Keratinocyte (primary cell): ENCODE measurements at regions not wholly inside any gene's neighbourhood (a gene's known extent, or its start where the extent isn't known, plus 50 kb on each side); places are given as distances from the start of the nearest gene placed in this dataset.

Experiments
- DNase-seq: peaks from one replicate; pipeline ENCODE4 v3.0.0-alpha.2; 2011; ENCODE audit warnings: low read depth, missing footprints, low spot score
- FAIRE-seq: peaks from 2 replicates; lab custom pipeline; 2011; peaks lifted over from hg19 to GRCh38; lab: Jason Lieb, UNC
- H2AFZ ChIP-seq: 2 replicates; pipeline ENCODE4 v1.6.0; 2012; ENCODE audit warnings: low read length, control low read depth, inconsistent platforms; ENCODE audit not compliant: control insufficient read depth
- H3K27ac ChIP-seq: 2 replicates; pipeline ENCODE4 v1.5.1; 2011; ENCODE audit warnings: low read length; ENCODE audit not compliant: control insufficient read depth, insufficient read depth
- H3K27me3 ChIP-seq: 3 replicates; pipeline ENCODE4 v1.6.0; 2011; ENCODE audit warnings: low read length; ENCODE audit not compliant: control insufficient read depth, insufficient read depth; ENCODE audit errors: extremely low read depth
- H3K36me3 ChIP-seq, 2 experiments: 2 replicates in 1 of 2; 3 replicates in 1 of 2; pipeline ENCODE4 v1.5.1; 2011; ENCODE audit warnings: low read length in 2 of 2, mild to moderate bottlenecking in 1 of 2; ENCODE audit not compliant: control insufficient read depth in 2 of 2, insufficient read depth in 2 of 2; ENCODE audit errors: extremely low read depth in 1 of 2
- H3K4me1 ChIP-seq: 3 replicates; pipeline ENCODE4 v1.5.1; 2011; ENCODE audit warnings: low read length; ENCODE audit not compliant: control insufficient read depth, insufficient read depth; ENCODE audit errors: extremely low read depth
- H3K4me2 ChIP-seq: 3 replicates; pipeline ENCODE4 v1.6.0; 2011; ENCODE audit warnings: low read depth, low read length; ENCODE audit not compliant: control insufficient read depth, insufficient read depth; ENCODE audit errors: extremely low read depth
- H3K4me3 ChIP-seq, 3 experiments: fragments of 200-600 bp in 1 of 3; sonication (generic) in 1 of 3; 2 replicates in 2 of 3; 3 replicates in 1 of 3; pipeline ENCODE4 v1.5.1; 2011 to 2016; ENCODE audit warnings: low read length in 3 of 3, mild to moderate bottlenecking in 3 of 3, control low read depth in 2 of 3, inconsistent platforms in 1 of 3, low read depth in 1 of 3, mixed read lengths in 1 of 3, mixed run types in 1 of 3, moderate library complexity in 1 of 3; ENCODE audit not compliant: control insufficient read depth in 2 of 3, insufficient read depth in 2 of 3; ENCODE audit errors: extremely low read depth in 1 of 3
- H3K79me2 ChIP-seq: 2 replicates; pipeline ENCODE4 v1.6.0; 2012; ENCODE audit warnings: low read length; ENCODE audit not compliant: control insufficient read depth, insufficient read depth
- H3K9ac ChIP-seq: 3 replicates; pipeline ENCODE4 v1.6.0; 2011; ENCODE audit warnings: low read length; ENCODE audit not compliant: control insufficient read depth, insufficient read depth; ENCODE audit errors: extremely low read depth
- H3K9me1 ChIP-seq: 3 replicates; pipeline ENCODE4 v1.6.0; 2011; ENCODE audit warnings: low read length; ENCODE audit not compliant: control insufficient read depth, insufficient read depth; ENCODE audit errors: extremely low read depth
- H3K9me3 ChIP-seq: 2 replicates; pipeline ENCODE4 v1.5.1; 2012; ENCODE audit warnings: low read depth, low read length; ENCODE audit not compliant: control insufficient read depth
- H4K20me1 ChIP-seq: 3 replicates; pipeline ENCODE4 v1.6.0; 2011; ENCODE audit warnings: low read length; ENCODE audit not compliant: control insufficient read depth, insufficient read depth; ENCODE audit errors: extremely low read depth
- EZH2 ChIP-seq: IDR thresholded peaks from one replicate; pipeline ENCODE4 v1.6.1; 2012; ENCODE audit warnings: inconsistent platforms, mild to moderate bottlenecking, low read length, moderate library complexity
- dilution Hi-C: fragments of 300-500 bp; cut with MboI; formaldehyde crosslinking; loops from one replicate; pipeline ENCODE4 v1.7.0; 2020; ENCODE audit warnings: low sequenced_read_pairs; ENCODE audit not compliant: extremely low pct_ligation_motif_present
- TF ChIP-seq, protein P1 (sequence below), 3 experiments: IDR thresholded peaks in 1 of 3; conservative IDR thresholded peaks in 1 of 3; optimal IDR thresholded peaks in 1 of 3; 2 replicates in 2 of 3; 3 replicates in 1 of 3; pipeline versions ENCODE3 to v1.5.1; 2011; ENCODE audit warnings: low read length in 3 of 3, mild to moderate bottlenecking in 3 of 3, moderate library complexity in 2 of 3, control low read depth in 1 of 3, inconsistent platforms in 1 of 3; ENCODE audit not compliant: insufficient read depth in 2 of 3; ENCODE audit errors: extremely low read depth in 1 of 3

- peaks cover 3% of the 10 kb centered on the region for H3K27me3 ChIP-seq
- no peak overlapping the region for H3K9ac ChIP-seq
- TF ChIP-seq, protein P1, sequence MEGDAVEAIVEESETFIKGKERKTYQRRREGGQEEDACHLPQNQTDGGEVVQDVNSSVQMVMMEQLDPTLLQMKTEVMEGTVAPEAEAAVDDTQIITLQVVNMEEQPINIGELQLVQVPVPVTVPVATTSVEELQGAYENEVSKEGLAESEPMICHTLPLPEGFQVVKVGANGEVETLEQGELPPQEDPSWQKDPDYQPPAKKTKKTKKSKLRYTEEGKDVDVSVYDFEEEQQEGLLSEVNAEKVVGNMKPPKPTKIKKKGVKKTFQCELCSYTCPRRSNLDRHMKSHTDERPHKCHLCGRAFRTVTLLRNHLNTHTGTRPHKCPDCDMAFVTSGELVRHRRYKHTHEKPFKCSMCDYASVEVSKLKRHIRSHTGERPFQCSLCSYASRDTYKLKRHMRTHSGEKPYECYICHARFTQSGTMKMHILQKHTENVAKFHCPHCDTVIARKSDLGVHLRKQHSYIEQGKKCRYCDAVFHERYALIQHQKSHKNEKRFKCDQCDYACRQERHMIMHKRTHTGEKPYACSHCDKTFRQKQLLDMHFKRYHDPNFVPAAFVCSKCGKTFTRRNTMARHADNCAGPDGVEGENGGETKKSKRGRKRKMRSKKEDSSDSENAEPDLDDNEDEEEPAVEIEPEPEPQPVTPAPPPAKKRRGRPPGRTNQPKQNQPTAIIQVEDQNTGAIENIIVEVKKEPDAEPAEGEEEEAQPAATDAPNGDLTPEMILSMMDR (optimal IDR thresholded peaks at IDR 0.05 in 1 of 3, IDR thresholded peaks at IDR 0.05 in 1 of 3, conservative IDR thresholded peaks at IDR 0.05 in 1 of 3; ENCODE audit: extremely low read depth in 1 of 3, insufficient read depth in 2 of 3, low read length in 3 of 3), result no peak
- TF ChIP-seq EZH2, result no peak
- H3K79me2 ChIP-seq, result no peaks in the 10 kb centered on the region
- H3K36me3 ChIP-seq, result no peaks in the 10 kb centered on the region
- no peak for FAIRE-seq
- H3K4me3 ChIP-seq, result no peak overlapping the region
- H4K20me1 ChIP-seq, result no peaks in the 10 kb centered on the region
- H3K4me1 ChIP-seq, result peaks cover 11% of the 10 kb centered on the region
- no peak for DNase-seq
- no peak overlapping the region for H3K27ac ChIP-seq
- H2AFZ ChIP-seq, result no peak overlapping the region
- H3K4me2 ChIP-seq, result no peak overlapping the region
- dilution Hi-C loops, result no loop called here
- no peaks in the 10 kb centered on the region for H3K9me1 ChIP-seq
- H3K9me3 ChIP-seq, result no peaks in the 10 kb centered on the region
These were observed 186.5 kb downstream of the MZT1 start for GRCh38 chr13:72540881-72541280.

DNA sequence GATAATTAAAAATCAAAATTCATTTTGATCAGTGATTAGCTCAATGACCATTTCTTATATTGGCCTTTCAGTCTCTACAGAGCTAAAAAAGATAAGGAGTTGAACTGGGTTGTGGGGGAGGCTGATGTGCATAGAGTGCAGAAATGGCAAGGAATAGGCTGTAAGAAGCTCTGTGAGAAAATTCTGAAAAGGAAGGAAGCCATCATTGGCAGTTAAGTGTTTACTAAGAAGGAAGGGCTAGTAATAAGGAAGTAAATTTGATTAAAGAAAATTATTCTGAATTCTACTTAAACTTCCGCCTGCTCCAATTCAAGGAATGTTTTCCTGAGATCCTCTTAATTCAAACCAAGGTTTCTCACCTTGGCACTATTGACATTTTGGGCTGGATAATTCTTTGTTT is 187.5 kb downstream of the MZT1 start:
- Histone ChIP-seq H3K36me3 (no peaks in the 10 kb centered on the region), H3K4me2 (no peak overlapping the region), H3K9me3 (no peaks in the 10 kb centered on the region), H3K27ac (no peak overlapping the region), H3K27me3 (peaks cover 3% of the 10 kb centered on the region), H3K4me1 (peaks cover 11% of the 10 kb centered on the region), H3K9ac (no peak overlapping the region), H2AFZ (no peak overlapping the region), H3K79me2 (no peaks in the 10 kb centered on the region), H3K9me1 (no peaks in the 10 kb centered on the region), H4K20me1 (no peaks in the 10 kb centered on the region), H3K4me3 (no peak overlapping the region)
- dilution Hi-C loops, result no loop called here
- no peak for TF ChIP-seq EZH2
- TF ChIP-seq, protein P1 (optimal IDR thresholded peaks at IDR 0.05 in 1 of 3, IDR thresholded peaks at IDR 0.05 in 1 of 3, conservative IDR thresholded peaks at IDR 0.05 in 1 of 3; ENCODE audit: extremely low read depth in 1 of 3, insufficient read depth in 2 of 3, low read length in 3 of 3), result no peak
- DNase-seq (no peak), FAIRE-seq (no peak)
